ENCODE measurements at regions not wholly inside any gene's neighbourhood (a gene's known extent, or its start where the extent isn't known, plus 50 kb on each side); places are given as distances from the start of the nearest gene placed in this dataset.

GRCh38 chr2:195575016-195575415 lies 82.0 kb upstream of the SLC39A10 start:
- no peak for TF ChIP-seq CTCF (conservative IDR thresholded peaks at IDR 0.05)
- no peak for TF ChIP-seq EZH2 (IDR thresholded peaks at IDR 0.05; ENCODE audit: low read depth)

Data from PC-9 (cell line).